NCI-H345 treated with DMSO at 0.1 percent for 48 hours (cell line): ENCODE measurements at regions not wholly inside any gene's neighbourhood (a gene's known extent, or its start where the extent isn't known, plus 50 kb on each side); places are given as distances from the start of the nearest gene placed in this dataset.

ENCODE experiments used
- DNase-seq: peaks from one replicate; lab custom pipeline; 2025; ENCODE audit not compliant: unreplicated experiment; lab: John Stamatoyannopoulos, UW

GRCh38 chr2:188042412-188042811, 249.3 kb upstream of the GULP1 start:
- no peak for DNase-seq

GRCh38 chr2:188045016-188045415, 246.7 kb upstream of the GULP1 start:
- no peak for DNase-seq

DNA sequence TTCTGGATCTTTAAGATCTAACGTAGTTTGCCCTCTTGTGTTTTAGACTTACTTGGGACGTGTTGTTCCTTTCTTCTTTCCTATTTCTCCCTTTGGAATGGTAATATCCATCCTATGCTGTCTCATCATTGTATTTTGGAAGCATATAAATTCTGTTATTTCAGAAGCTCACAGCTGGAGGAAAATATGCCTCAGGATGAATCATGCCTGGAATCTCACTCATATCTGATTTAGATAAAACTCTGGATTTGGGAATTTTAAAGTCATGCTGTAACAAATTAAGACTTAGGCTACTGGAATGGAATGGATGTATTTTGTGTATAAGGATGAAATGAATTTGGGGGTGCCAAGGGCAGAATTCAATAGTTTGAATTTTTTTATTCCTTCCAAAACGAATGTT, 245.2 kb upstream of the GULP1 start:
- no peak for DNase-seq

DNA sequence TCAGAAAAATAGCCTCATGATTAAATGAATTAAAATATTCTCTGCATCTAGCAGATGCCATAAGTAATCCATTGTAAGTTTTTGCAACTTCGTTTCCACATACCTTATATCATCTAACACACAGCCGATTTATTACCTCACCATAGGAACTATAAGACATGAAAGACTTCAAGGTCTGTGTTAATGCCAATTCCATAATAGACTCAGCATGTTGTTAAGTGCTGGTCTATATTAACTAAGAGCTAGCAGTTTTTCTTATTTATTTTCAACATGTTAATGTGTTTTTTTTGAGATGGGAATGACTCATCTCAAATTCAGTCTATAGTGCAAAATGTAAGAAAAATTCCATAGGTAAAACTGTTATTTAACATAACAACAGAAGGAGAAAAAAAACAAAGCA, 243.9 kb upstream of the GULP1 start:
- DNase-seq: no peak

- no peak for DNase-seq
Measured at GRCh38 chr2:188050726-188051125, 240.9 kb upstream of the GULP1 start.

- DNase-seq: no peak
Measured at GRCh38 chr2:188051706-188052105, 240.0 kb upstream of the GULP1 start.

GRCh38 chr2:188065386-188065785, 226.3 kb upstream of the GULP1 start:
- DNase-seq: no peak

DNA sequence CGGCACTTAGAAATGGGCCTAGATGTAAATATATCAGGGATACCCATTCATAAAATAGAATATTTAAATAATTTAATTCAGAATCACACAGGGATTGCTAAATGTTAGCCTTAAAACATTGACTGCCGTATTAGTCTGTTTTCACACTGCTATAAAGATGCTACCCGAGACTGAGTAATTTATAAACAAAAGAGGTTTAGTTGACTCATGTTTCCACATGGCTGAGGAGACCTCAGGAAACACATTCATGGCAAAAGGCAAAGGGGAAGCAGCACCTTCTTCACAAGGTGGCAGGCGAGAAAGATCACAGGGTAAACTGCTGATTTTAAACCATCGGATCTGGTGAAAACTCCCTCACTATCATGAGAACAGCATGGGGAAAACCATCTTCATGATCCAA, 223.6 kb upstream of the GULP1 start:
- DNase-seq: no peak

DNA sequence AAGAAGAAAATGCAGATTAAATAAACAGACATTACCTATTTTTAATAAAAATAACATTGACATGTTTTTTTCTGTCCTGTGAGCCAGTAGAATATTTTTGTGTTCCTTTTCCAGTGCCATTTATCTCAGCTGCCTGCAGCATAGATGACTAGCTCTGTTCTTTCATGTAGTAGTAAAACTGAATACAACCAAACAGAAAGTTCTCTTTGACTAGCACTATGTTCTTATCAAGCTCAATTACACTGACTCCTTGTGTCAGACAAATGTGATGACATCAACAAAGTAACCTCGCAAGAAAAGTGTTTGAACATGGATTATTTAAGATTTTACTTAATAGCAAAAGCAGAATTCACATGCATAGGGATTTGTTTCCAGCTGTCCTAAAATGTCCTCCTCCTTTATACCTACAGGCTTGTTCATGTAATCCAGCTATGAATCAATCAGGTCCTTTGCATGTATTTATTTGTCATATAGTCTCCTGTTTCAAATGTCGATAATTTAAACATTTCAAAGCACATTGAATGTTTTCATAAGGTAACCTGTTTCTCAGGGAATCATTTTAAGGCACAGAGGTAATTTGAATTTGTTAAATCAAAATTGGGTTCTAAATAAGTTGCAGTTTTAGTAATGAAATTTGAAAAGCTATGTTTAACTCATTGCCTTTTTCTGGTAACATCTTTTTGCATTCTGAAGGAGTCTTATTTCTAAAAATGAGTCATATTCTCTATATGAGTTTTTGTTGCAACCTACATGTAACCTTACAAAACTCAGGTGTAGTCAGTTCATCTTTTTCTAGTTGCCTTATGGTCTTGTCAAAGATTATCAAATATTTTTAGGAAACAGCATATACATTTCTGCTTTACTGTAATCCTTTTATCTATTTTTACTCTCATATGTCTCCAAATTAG, 215.3 kb upstream of the GULP1 start:
- no peak for DNase-seq

GRCh38 chr2:188077757-188078156, 213.9 kb upstream of the GULP1 start:
- DNase-seq: no peak

DNA sequence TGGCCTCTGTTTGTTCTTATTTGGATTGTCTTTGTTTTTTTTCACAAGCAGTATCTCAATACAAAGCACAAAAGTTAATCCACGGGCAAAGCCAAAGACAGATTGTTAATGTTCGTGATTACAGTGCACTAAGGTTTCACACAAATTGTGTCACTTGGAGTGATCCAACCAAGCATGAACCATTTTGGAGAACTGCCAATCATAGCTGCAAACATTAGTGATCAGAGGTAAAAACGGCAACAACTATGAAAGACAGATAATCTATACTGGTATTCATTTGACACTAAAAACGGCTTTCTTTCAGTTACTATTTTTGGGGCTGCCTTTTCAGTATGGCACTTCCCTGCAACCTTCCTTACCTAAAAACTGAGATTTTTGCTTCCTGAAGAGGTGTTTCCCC, 213.1 kb upstream of the GULP1 start:
- peak; percentile 37 for DNase-seq

GRCh38 chr2:188079196-188079595, 212.5 kb upstream of the GULP1 start:
- no peak for DNase-seq

DNA sequence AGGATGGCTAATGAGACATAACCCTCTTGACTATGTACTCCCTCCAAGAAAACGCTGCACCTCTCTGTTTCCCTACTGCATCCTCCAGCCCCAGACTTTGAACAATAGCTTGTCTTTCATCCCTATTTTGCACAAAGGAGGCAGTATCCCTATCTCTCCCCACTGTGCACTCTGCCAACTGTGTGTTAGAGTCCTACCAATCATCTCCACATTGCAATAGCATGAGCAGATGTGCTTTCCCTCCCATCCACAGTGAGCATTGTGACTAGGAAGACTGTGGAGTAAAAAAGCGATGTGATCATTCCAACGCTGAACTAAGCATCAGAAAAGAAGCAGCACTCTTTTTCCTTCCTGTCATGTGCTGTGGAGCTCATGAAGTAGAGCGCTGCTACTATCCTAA, 206.3 kb upstream of the GULP1 start:
- no peak for DNase-seq

DNA sequence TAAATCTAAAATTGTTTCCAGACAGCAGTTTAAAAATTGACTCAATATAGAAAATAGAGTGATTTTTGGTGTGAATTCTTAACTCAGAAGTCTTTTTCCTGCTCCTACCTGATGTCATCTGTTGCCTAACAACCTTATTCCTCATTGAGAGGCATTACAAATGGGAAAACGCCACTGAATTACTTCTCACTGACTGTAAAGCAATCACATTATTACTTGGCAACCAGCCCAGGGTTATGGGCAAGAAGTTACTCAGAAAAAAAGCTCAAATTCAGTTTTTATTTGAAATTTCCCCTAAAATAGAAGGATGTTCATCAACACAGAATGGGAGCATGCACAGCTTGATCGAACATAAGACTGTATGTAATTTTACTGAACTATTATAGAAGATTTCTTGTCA, 201.8 kb upstream of the GULP1 start:
- DNase-seq: no peak

DNA sequence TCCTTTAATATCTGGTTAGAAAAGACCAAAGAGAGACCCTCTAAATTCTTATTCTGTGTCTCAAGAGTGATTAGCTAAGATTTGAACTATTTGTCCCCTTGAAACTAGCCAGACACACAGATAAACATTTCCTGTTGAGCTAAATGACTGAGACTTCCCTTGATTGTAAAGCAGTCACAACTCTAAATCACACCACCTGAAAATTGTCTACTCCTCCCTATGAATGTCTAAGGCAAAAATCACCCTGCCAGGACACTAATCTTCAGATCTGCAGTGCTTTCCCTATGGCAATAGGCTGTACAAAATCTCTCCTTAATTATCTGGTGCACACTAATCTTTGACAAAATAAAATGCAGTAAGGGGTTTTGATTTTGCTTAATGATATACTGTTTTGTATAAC, 200.5 kb upstream of the GULP1 start:
- DNase-seq: no peak

- DNase-seq: no peak
Measured at GRCh38 chr2:188092734-188093133, 198.9 kb upstream of the GULP1 start.

DNA sequence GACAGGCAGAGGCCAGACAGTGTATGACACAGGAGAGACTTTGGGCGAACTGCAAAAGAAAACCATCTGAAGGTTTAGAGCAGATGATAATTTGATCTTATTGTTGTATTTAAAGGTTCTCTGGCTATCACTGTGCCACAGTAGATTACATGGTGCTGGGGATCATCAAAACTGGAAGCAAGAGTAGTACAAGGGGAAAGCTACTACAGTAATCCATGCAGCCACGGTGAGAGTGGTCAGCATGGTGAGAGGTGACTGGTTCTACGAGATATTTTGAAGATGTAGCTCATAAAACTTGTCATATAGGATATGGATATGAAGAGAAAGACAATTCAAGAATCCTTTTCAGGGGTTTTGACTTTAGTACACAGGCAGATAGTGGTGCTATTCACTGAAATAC, 194.8 kb upstream of the GULP1 start:
- no peak for DNase-seq

GRCh38 chr2:188102881-188103280, 188.8 kb upstream of the GULP1 start:
- no peak for DNase-seq

DNA sequence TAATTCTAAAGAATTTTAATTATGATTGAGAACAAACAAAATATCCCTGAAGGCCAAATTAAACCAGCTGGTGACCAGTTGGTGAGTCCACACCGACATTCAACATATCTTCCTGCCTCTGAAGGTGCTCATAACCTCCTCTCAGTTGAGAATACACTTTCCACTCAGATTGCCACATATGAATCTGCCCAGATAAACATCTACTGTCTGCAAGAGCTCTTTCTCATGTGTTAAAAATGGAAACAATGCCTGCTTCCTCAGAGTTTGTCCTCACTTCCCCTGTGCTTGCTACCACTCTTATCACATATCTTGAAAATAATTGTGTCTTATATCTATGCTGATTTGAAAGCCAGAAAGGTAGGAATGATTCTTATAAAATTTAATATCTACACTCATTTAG, 177.7 kb upstream of the GULP1 start:
- DNase-seq: no peak

DNA sequence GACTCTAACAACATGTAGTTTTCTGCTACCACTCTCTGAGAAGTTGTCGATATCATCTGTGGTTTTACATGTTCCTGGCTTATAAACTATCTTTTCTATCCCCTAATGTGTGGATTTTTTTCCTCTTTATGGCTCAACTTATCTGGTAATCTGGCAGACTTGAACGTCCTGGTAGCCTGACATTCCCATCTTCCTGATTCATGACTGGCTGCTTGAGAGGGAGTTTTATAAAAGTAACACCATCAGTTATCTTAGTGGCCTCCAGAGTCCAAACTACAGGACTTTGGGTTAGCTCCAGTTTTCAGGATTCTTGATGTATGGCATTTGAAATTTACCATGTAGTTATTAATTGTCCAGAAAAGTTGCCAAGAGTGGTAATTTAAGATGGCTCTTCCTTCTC, 174.0 kb upstream of the GULP1 start:
- no peak for DNase-seq

DNA sequence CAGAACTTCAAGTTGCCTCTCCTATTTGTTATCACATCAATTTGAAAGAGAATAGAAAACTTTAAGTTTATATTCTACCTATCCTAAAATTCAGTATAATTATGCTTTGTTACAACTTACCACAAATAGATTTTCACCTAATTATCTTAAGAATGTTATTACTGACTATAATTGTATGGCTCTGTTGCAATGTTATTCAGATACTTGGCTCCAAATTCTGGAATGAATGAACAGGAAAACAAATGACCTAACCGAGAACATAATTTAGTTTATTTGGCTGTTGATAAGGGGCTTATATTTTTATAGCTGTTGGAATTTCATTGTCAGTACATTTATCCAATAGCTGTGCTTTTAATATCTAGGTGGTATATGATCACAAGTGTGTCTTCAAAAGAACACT, 173.2 kb upstream of the GULP1 start:
- DNase-seq: no peak

GRCh38 chr2:188119112-188119838, 172.4 kb upstream of the GULP1 start:
- DNase-seq: no peak
